ENCODE measurements at regions not wholly inside any gene's neighbourhood (a gene's known extent, or its start where the extent isn't known, plus 50 kb on each side); places are given as distances from the start of the nearest gene placed in this dataset.

- TF ChIP-seq GABPA (IDR thresholded peaks at IDR 0.05; ENCODE audit: borderline replicate concordance, insufficient read depth, low read length) (no peak), RFX5 (IDR thresholded peaks at IDR 0.05; ENCODE audit: borderline replicate concordance, low read depth, low read length) (no peak), EZH2 (IDR thresholded peaks at IDR 0.05; ENCODE audit: low read depth, low read length, severe bottlenecking) (no peak), CHD2 (IDR thresholded peaks at IDR 0.05; ENCODE audit: low read length) (no peak), SIN3A (conservative IDR thresholded peaks at IDR 0.05 in 1 of 2, IDR thresholded peaks at IDR 0.05 in 1 of 2; ENCODE audit: low read depth in 1 of 2, low read length in 2 of 2) (no peak), RXRA (IDR thresholded peaks at IDR 0.05; ENCODE audit: insufficient read depth, low read depth, low read length) (no peak), POLR2AphosphoS5 (IDR thresholded peaks at IDR 0.05; ENCODE audit: low read depth, low read length) (no peak)
- TF ChIP-seq, protein P1, sequence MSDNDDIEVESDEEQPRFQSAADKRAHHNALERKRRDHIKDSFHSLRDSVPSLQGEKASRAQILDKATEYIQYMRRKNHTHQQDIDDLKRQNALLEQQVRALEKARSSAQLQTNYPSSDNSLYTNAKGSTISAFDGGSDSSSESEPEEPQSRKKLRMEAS (IDR thresholded peaks at IDR 0.05): no peak
- TF ChIP-seq, protein P2, sequence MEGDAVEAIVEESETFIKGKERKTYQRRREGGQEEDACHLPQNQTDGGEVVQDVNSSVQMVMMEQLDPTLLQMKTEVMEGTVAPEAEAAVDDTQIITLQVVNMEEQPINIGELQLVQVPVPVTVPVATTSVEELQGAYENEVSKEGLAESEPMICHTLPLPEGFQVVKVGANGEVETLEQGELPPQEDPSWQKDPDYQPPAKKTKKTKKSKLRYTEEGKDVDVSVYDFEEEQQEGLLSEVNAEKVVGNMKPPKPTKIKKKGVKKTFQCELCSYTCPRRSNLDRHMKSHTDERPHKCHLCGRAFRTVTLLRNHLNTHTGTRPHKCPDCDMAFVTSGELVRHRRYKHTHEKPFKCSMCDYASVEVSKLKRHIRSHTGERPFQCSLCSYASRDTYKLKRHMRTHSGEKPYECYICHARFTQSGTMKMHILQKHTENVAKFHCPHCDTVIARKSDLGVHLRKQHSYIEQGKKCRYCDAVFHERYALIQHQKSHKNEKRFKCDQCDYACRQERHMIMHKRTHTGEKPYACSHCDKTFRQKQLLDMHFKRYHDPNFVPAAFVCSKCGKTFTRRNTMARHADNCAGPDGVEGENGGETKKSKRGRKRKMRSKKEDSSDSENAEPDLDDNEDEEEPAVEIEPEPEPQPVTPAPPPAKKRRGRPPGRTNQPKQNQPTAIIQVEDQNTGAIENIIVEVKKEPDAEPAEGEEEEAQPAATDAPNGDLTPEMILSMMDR (IDR thresholded peaks at IDR 0.05; ENCODE audit: control extremely low read depth in 1 of 3, insufficient read depth in 1 of 3, low read depth in 1 of 3, low read length in 3 of 3): no peak
These were observed 84.4 kb upstream of the HES1 start for GRCh38 chr3:194051366-194052149.

Measured in H1 (cell line).